CD14-positive monocyte (primary cell): ENCODE measurements at regions not wholly inside any gene's neighbourhood (a gene's known extent, or its start where the extent isn't known, plus 50 kb on each side); places are given as distances from the start of the nearest gene placed in this dataset.

Experiments used
- DNase-seq, 3 donors: peaks; one replicate each; pipeline ENCODE4 v3.0.0-alpha.2; 2011 to 2022
- H2AFZ ChIP-seq: 2 replicates; pipeline ENCODE4 v1.6.0; 2012; ENCODE audit warnings: mild to moderate bottlenecking, low read depth, low read length, inconsistent platforms; ENCODE audit not compliant: insufficient read depth, poor library complexity, severe bottlenecking
- H3K27ac ChIP-seq, 2 donors: 1 replicate in 1 of 2; 2 replicates in 1 of 2; pipeline ENCODE4 v1.5.1; 2012 to 2013; ENCODE audit warnings: low read length in 2 of 2, control low read depth in 1 of 2, inconsistent platforms in 1 of 2, low read depth in 1 of 2, mild to moderate bottlenecking in 1 of 2
- H3K27me3 ChIP-seq, 2 donors: one replicate each; pipeline versions ENCODE4 v1.6.0 to v1.6.1; 2011 to 2013; ENCODE audit warnings: low read length in 2 of 2; ENCODE audit not compliant: control insufficient read depth in 2 of 2, insufficient read depth in 2 of 2
- H3K36me3 ChIP-seq, 2 donors: replicated peaks in 1 of 2; 1 replicate in 1 of 2; 2 replicates in 1 of 2; pipeline versions ENCODE4 v1.5.1 to v1.6.1; 2012 to 2013; ENCODE audit warnings: low read length in 2 of 2, control low read depth in 1 of 2, inconsistent platforms in 1 of 2, mild to moderate bottlenecking in 1 of 2; ENCODE audit not compliant: insufficient read depth in 2 of 2, control insufficient read depth in 1 of 2
- H3K4me1 ChIP-seq, 2 donors: 1 replicate in 1 of 2; 2 replicates in 1 of 2; pipeline versions ENCODE4 v1.5.1 to v1.6.1; 2012 to 2013; ENCODE audit warnings: low read length in 2 of 2, control low read depth in 1 of 2, inconsistent platforms in 1 of 2, mild to moderate bottlenecking in 1 of 2, moderate library complexity in 1 of 2; ENCODE audit not compliant: insufficient read depth in 2 of 2, control insufficient read depth in 1 of 2
- H3K4me2 ChIP-seq: replicated peaks from 2 replicates; pipeline ENCODE3; 2012; ENCODE audit warnings: low read length, moderate library complexity, mild to moderate bottlenecking; ENCODE audit not compliant: poor library complexity, severe bottlenecking; ENCODE audit errors: extremely low read depth
- H3K4me3 ChIP-seq, 3 experiments: fragments of 200-600 bp in 1 of 3; sonication (generic) in 1 of 3; replicated peaks in 1 of 3; 1 replicate in 2 of 3; 2 replicates in 1 of 3; pipeline ENCODE4 v1.5.1; 2011 to 2013; ENCODE audit warnings: low read length in 3 of 3, mild to moderate bottlenecking in 3 of 3, control low read depth in 2 of 3, low read depth in 2 of 3, inconsistent platforms in 1 of 3, moderate library complexity in 1 of 3
- H3K79me2 ChIP-seq: 2 replicates; pipeline ENCODE4 v1.6.0; 2012; ENCODE audit warnings: mild to moderate bottlenecking, control low read depth, inconsistent platforms, low read length, moderate library complexity; ENCODE audit not compliant: insufficient read depth
- H3K9ac ChIP-seq: 2 replicates; pipeline ENCODE4 v1.6.0; 2017; ENCODE audit warnings: low read length, mild to moderate bottlenecking; ENCODE audit not compliant: insufficient read depth, poor library complexity, severe bottlenecking
- H3K9me3 ChIP-seq, 2 donors: replicated peaks in 1 of 2; 1 replicate in 1 of 2; 2 replicates in 1 of 2; pipeline versions ENCODE4 v1.5.1 to v1.6.1; 2012 to 2013; ENCODE audit warnings: low read length in 2 of 2, control low read depth in 1 of 2; ENCODE audit not compliant: control insufficient read depth in 1 of 2, insufficient read depth in 1 of 2
- H4K20me1 ChIP-seq: 2 replicates; pipeline ENCODE4 v1.6.0; 2012; ENCODE audit warnings: mild to moderate bottlenecking, low read length, control low read depth, moderate library complexity; ENCODE audit not compliant: insufficient read depth
- H3K27ac Mint-ChIP-seq, 7 donors: one replicate each; pipeline ENCODE4 v1.8.0; 2020; ENCODE audit warnings: mild to moderate bottlenecking in 7 of 7, mixed read lengths in 7 of 7, moderate library complexity in 6 of 7, inconsistent platforms in 2 of 7
- H3K27me3 Mint-ChIP-seq, 3 donors: one replicate each; pipeline ENCODE4 v1.8.0; 2021 to 2022; ENCODE audit warnings: low read depth in 3 of 3, mild to moderate bottlenecking in 3 of 3, mixed read lengths in 3 of 3, moderate library complexity in 3 of 3, inconsistent platforms in 1 of 3
- H3K36me3 Mint-ChIP-seq, 2 donors: one replicate each; pipeline ENCODE4 v1.8.0; 2020; ENCODE audit warnings: mixed read lengths in 2 of 2, inconsistent platforms in 1 of 2, mild to moderate bottlenecking in 1 of 2
- H3K4me1 Mint-ChIP-seq: one replicate; pipeline ENCODE4 v1.8.0; 2020; ENCODE audit warnings: mild to moderate bottlenecking, mixed read lengths
- H3K4me3 Mint-ChIP-seq, 2 donors: one replicate each; pipeline ENCODE4 v1.8.0; 2020; ENCODE audit warnings: mild to moderate bottlenecking in 2 of 2, mixed read lengths in 2 of 2, moderate library complexity in 1 of 2
- H3K9me3 Mint-ChIP-seq, 7 donors: one replicate each; pipeline ENCODE4 v1.8.0; 2020 to 2022; ENCODE audit warnings: mixed read lengths in 7 of 7, mild to moderate bottlenecking in 6 of 7, moderate library complexity in 6 of 7, inconsistent platforms in 2 of 7
- CTCF ChIP-seq: fragments of 200-600 bp; IDR thresholded peaks from one replicate; pipeline ENCODE4 v1.8.0; 2022; ENCODE audit warnings: antibody characterized with exemption, mild to moderate bottlenecking
- WGBS: methylation state at CpG from one replicate; pipeline ENCODE4 v1.1.5; 2013; ENCODE audit warnings: missing lambda C conversion rate; ENCODE audit not compliant: insufficient coverage; 5-methylcytosine and 5-hydroxymethylcytosine counted together
- intact Hi-C, 2 donors: fragments of 100-400 bp; cut with micrococcal nuclease; formaldehyde crosslinking; loops; one replicate each; pipeline versions ENCODE4 v1.15.0 to v1.15.1; 2023

GRCh38 chr2:204354442-204354856, 190.8 kb upstream of the PARD3B start:
- Mint-ChIP-seq H3K27ac (no peak overlapping the region), H3K36me3 (no peaks in the 10 kb centered on the region), H3K4me1 (peaks cover 3% of the 10 kb centered on the region), H3K27me3 (peaks cover 0 to 2% (median 1%) of the 10 kb centered on the region in 3 donors), H3K4me3 (no peak overlapping the region), H3K9me3 (no peaks in the 10 kb centered on the region)
- H3K4me1 ChIP-seq = no peaks in the 10 kb centered on the region
- no peak for TF ChIP-seq CTCF
- H3K9me3 ChIP-seq = no peaks in the 10 kb centered on the region
- H4K20me1 ChIP-seq = no peaks in the 10 kb centered on the region
- H3K36me3 ChIP-seq = no peaks in the 10 kb centered on the region
- no peak overlapping the region for H3K4me2 ChIP-seq
- intact Hi-C loops = no loop called here
- H3K9ac ChIP-seq = no peak overlapping the region
- no peak overlapping the region for H3K4me3 ChIP-seq
- WGBS = 100% methylated on average over 1 of the region's 2 CpGs
- no peak overlapping the region for H3K27ac ChIP-seq
- no peaks in the 10 kb centered on the region for H3K27me3 ChIP-seq
- no peaks in the 10 kb centered on the region for H3K79me2 ChIP-seq
- DNase-seq = no peak
- no peak overlapping the region for H2AFZ ChIP-seq

- Histone ChIP-seq H2AFZ (no peak overlapping the region), H3K4me1 (no peaks in the 10 kb centered on the region), H3K27me3 (no peaks in the 10 kb centered on the region), H3K9me3 (no peaks in the 10 kb centered on the region), H3K4me3 (no peak overlapping the region), H3K79me2 (no peaks in the 10 kb centered on the region), H4K20me1 (no peaks in the 10 kb centered on the region), H3K4me2 (no peak overlapping the region), H3K9ac (no peak overlapping the region), H3K27ac (no peak overlapping the region), H3K36me3 (no peaks in the 10 kb centered on the region)
- no CpG with 5 or more reads among the region's 1 CpG for WGBS
- Mint-ChIP-seq H3K36me3 (no peaks in the 10 kb centered on the region), H3K27me3 (peaks cover 0 to 2% (median 1%) of the 10 kb centered on the region in 3 donors), H3K9me3 (peaks cover 0 to 1% (median 0%) of the 10 kb centered on the region in 7 donors), H3K4me1 (peaks cover 5% of the 10 kb centered on the region), H3K4me3 (no peak overlapping the region), H3K27ac (no peak overlapping the region)
- intact Hi-C loops = no loop called here
- TF ChIP-seq CTCF = no peak
- no peak for DNase-seq
Measured at GRCh38 chr2:204355688-204356087, 189.6 kb upstream of the PARD3B start.
